ENCODE measurements at regions not wholly inside any gene's neighbourhood (a gene's known extent, or its start where the extent isn't known, plus 50 kb on each side); places are given as distances from the start of the nearest gene placed in this dataset.
"Not testable (repeated sequence)": the region's sequence is repeated elsewhere in the genome, so short reads cannot be mapped to it uniquely, and the experiment has no call there.

GRCh38 chr5:66417781-66418180 is 178.4 kb upstream of the MAST4 start:
- CTCF ChIA-PET: no interaction called here
- Mint-ChIP-seq H3K9me3 (ENCODE audit: low read depth) (no peaks in the 10 kb centered on the region), H3K27me3 (peaks cover 14% of the 10 kb centered on the region), H3K4me3 (no peak overlapping the region), H3K27ac (no peak overlapping the region), H3K4me1 (no peaks in the 10 kb centered on the region), H3K36me3 (no peaks in the 10 kb centered on the region)
- ATAC-seq: no peak
- DNase-seq: no peak

GRCh38 chr5:66423484-66423883 is 172.7 kb upstream of the MAST4 start:
- Mint-ChIP-seq H3K9me3 (ENCODE audit: low read depth) (no peaks in the 10 kb centered on the region), H3K36me3 (no peaks in the 10 kb centered on the region), H3K4me3 (no peak overlapping the region), H3K4me1 (no peaks in the 10 kb centered on the region), H3K27ac (no peak overlapping the region), H3K27me3 (peaks cover 13% of the 10 kb centered on the region)
- no peak for DNase-seq
- CTCF ChIA-PET: no interaction called here
- no peak for ATAC-seq

GRCh38 chr5:66425842-66426241 is 170.4 kb upstream of the MAST4 start:
- Mint-ChIP-seq H3K27me3 (peaks cover 1% of the 10 kb centered on the region), H3K36me3 (no peaks in the 10 kb centered on the region), H3K27ac (no peak overlapping the region), H3K4me3 (no peak overlapping the region), H3K9me3 (ENCODE audit: low read depth) (no peaks in the 10 kb centered on the region), H3K4me1 (no peaks in the 10 kb centered on the region)
- CTCF ChIA-PET: no interaction called here
- DNase-seq: no peak
- ATAC-seq: no peak

GRCh38 chr5:66426259-66427138 is 169.7 kb upstream of the MAST4 start:
- no peak overlapping the region for H3K4me3 Mint-ChIP-seq
- no peaks in the 10 kb centered on the region for H3K4me1 Mint-ChIP-seq
- H3K27me3 Mint-ChIP-seq: no peaks in the 10 kb centered on the region
- CTCF ChIA-PET: no interaction called here
- ATAC-seq (no peak), DNase-seq (no peak)
- H3K9me3 Mint-ChIP-seq (ENCODE audit: low read depth): no peaks in the 10 kb centered on the region
- no peaks in the 10 kb centered on the region for H3K36me3 Mint-ChIP-seq
- no peak overlapping the region for H3K27ac Mint-ChIP-seq

GRCh38 chr5:66427139-66427442 is 169.1 kb upstream of the MAST4 start:
- CTCF ChIA-PET: no interaction called here
- no peaks in the 10 kb centered on the region for H3K9me3 Mint-ChIP-seq (ENCODE audit: low read depth)
- H3K4me3 Mint-ChIP-seq: no peak overlapping the region

GRCh38 chr5:66436721-66437120 is 159.5 kb upstream of the MAST4 start:
- H3K9me3 Mint-ChIP-seq (ENCODE audit: low read depth): no peaks in the 10 kb centered on the region
- no peaks in the 10 kb centered on the region for H3K36me3 Mint-ChIP-seq
- DNase-seq (no peak), ATAC-seq (no peak)
- H3K4me1 Mint-ChIP-seq: peaks cover 3% of the 10 kb centered on the region
- no peak overlapping the region for H3K4me3 Mint-ChIP-seq
- H3K27ac Mint-ChIP-seq: no peak overlapping the region
- H3K27me3 Mint-ChIP-seq: peaks cover 9% of the 10 kb centered on the region
- CTCF ChIA-PET: interaction anchor here (0.9 kb wide), 1 partner anchor 130 kb away, joined by 3 read pairs; no protein-coding TSS in a partner anchor

More at GRCh38 chr5:66427139-66427442, 169.1 kb upstream of the MAST4 start:
- Mint-ChIP-seq H3K4me1 (no peaks in the 10 kb centered on the region), H3K27me3 (no peaks in the 10 kb centered on the region), H3K27ac (no peak overlapping the region), H3K36me3 (no peaks in the 10 kb centered on the region)
- ATAC-seq (no peak), DNase-seq (no peak)

- Mint-ChIP-seq H3K9me3 (ENCODE audit: low read depth) (no peaks in the 10 kb centered on the region), H3K4me1 (peaks cover 3% of the 10 kb centered on the region), H3K4me3 (no peak overlapping the region), H3K27ac (no peak overlapping the region), H3K27me3 (peaks cover 6% of the 10 kb centered on the region), H3K36me3 (no peaks in the 10 kb centered on the region)
- DNase-seq: no peak
- CTCF ChIA-PET: no interaction called here
- ATAC-seq: no peak
Observed at GRCh38 chr5:66438087-66438486, 158.1 kb upstream of the MAST4 start.

GRCh38 chr5:66438696-66439095 is 157.5 kb upstream of the MAST4 start:
- no peak overlapping the region for H3K4me3 Mint-ChIP-seq
- H3K27me3 Mint-ChIP-seq: peaks cover 3% of the 10 kb centered on the region
- peaks cover 3% of the 10 kb centered on the region for H3K4me1 Mint-ChIP-seq
- no peak for ATAC-seq
- H3K9me3 Mint-ChIP-seq (ENCODE audit: low read depth): no peaks in the 10 kb centered on the region
- CTCF ChIA-PET: no interaction called here
- no peaks in the 10 kb centered on the region for H3K36me3 Mint-ChIP-seq
- no peak for DNase-seq
- no peak overlapping the region for H3K27ac Mint-ChIP-seq

GRCh38 chr5:66440202-66440680 is 156.0 kb upstream of the MAST4 start:
- DNase-seq (no peak), ATAC-seq (peak; percentile 33)
- Mint-ChIP-seq H3K4me3 (no peak overlapping the region), H3K27ac (no peak overlapping the region), H3K4me1 (peaks cover 3% of the 10 kb centered on the region), H3K9me3 (ENCODE audit: low read depth) (no peaks in the 10 kb centered on the region), H3K36me3 (no peaks in the 10 kb centered on the region), H3K27me3 (peaks cover 3% of the 10 kb centered on the region)
- CTCF ChIA-PET: no interaction called here

GRCh38 chr5:66441351-66441750 is 154.8 kb upstream of the MAST4 start:
- DNase-seq (no peak), ATAC-seq (no peak)
- H3K9me3 Mint-ChIP-seq (ENCODE audit: low read depth): no peaks in the 10 kb centered on the region
- no peaks in the 10 kb centered on the region for H3K36me3 Mint-ChIP-seq
- H3K4me1 Mint-ChIP-seq: peaks cover 3% of the 10 kb centered on the region
- H3K27ac Mint-ChIP-seq: no peak overlapping the region
- CTCF ChIA-PET: no interaction called here
- H3K4me3 Mint-ChIP-seq: no peak overlapping the region
- peaks cover 3% of the 10 kb centered on the region for H3K27me3 Mint-ChIP-seq

GRCh38 chr5:66442951-66443445 is 153.2 kb upstream of the MAST4 start:
- Mint-ChIP-seq H3K4me3 (no peak overlapping the region), H3K27ac (no peak overlapping the region), H3K27me3 (peaks cover 3% of the 10 kb centered on the region), H3K36me3 (no peaks in the 10 kb centered on the region), H3K4me1 (peaks cover 3% of the 10 kb centered on the region), H3K9me3 (ENCODE audit: low read depth) (no peaks in the 10 kb centered on the region)
- CTCF ChIA-PET: no interaction called here
- ATAC-seq (no peak), DNase-seq (no peak)

- no peak for DNase-seq
- peaks cover 3% of the 10 kb centered on the region for H3K4me1 Mint-ChIP-seq
Observed at GRCh38 chr5:66443462-66444130, 152.6 kb upstream of the MAST4 start.

GRCh38 chr5:66448070-66448469 is 148.1 kb upstream of the MAST4 start:
- ATAC-seq; H3K4me1 Mint-ChIP-seq; H3K36me3 Mint-ChIP-seq; CTCF ChIA-PET; DNase-seq; H3K27ac Mint-ChIP-seq; H3K4me3 Mint-ChIP-seq; H3K27me3 Mint-ChIP-seq; H3K9me3 Mint-ChIP-seq (ENCODE audit: low read depth): not testable (repeated sequence)

More at GRCh38 chr5:66443462-66444130, 152.6 kb upstream of the MAST4 start:
- Mint-ChIP-seq H3K9me3 (ENCODE audit: low read depth) (no peaks in the 10 kb centered on the region), H3K36me3 (no peaks in the 10 kb centered on the region), H3K4me3 (no peak overlapping the region), H3K27ac (no peak overlapping the region), H3K27me3 (peaks cover 3% of the 10 kb centered on the region)
- ATAC-seq: no peak
- CTCF ChIA-PET: no interaction called here

GRCh38 chr5:66450237-66450636 is 146.0 kb upstream of the MAST4 start:
- no peak overlapping the region for H3K27ac Mint-ChIP-seq
- CTCF ChIA-PET: no interaction called here
- peaks cover 3% of the 10 kb centered on the region for H3K27me3 Mint-ChIP-seq

More at GRCh38 chr5:66450237-66450636, 146.0 kb upstream of the MAST4 start:
- no peak for ATAC-seq
- Mint-ChIP-seq H3K36me3 (no peaks in the 10 kb centered on the region), H3K4me1 (no peaks in the 10 kb centered on the region), H3K4me3 (no peak overlapping the region), H3K9me3 (ENCODE audit: low read depth) (no peaks in the 10 kb centered on the region)
- DNase-seq: no peak
